GM23338 (cell line): ENCODE measurements at regions not wholly inside any gene's neighbourhood (a gene's known extent, or its start where the extent isn't known, plus 50 kb on each side); places are given as distances from the start of the nearest gene placed in this dataset.
"Not testable (repeated sequence)": the region's sequence is repeated elsewhere in the genome, so short reads cannot be mapped to it uniquely, and the experiment has no call there.

ENCODE experiments used
- ATAC-seq: fragments of 200-7000 bp; cut with Tn5 transposase; 3 replicates; pipeline ENCODE4 v1.9.1; 2020
- DNase-seq: peaks from one replicate; pipeline ENCODE4 v3.0.0-alpha.2; 2015; ENCODE audit warnings: low spot score
- H2AFZ ChIP-seq: fragments of 200-600 bp; sonication (generic); 2 replicates; pipeline ENCODE4 v1.8.0; 2016; ENCODE audit warnings: antibody characterized with exemption, mild to moderate bottlenecking, moderate library complexity
- H3F3A ChIP-seq: fragments of 200-600 bp; sonication (generic); replicated peaks from 2 replicates; pipeline ENCODE4 v1.8.0; 2017; ENCODE audit warnings: antibody characterized with exemption, mixed run types, low read depth
- H3K27ac ChIP-seq: fragments of 200-600 bp; sonication (generic); 2 replicates; pipeline ENCODE4 v1.6.1; 2016; ENCODE audit warnings: low read depth
- H3K27me3 ChIP-seq: fragments of 200-600 bp; sonication (generic); 2 replicates; pipeline ENCODE4 v1.8.0; 2016; ENCODE audit warnings: mild to moderate bottlenecking, mixed run types, moderate library complexity; ENCODE audit not compliant: insufficient read depth
- H3K36me3 ChIP-seq: fragments of 200-600 bp; sonication (generic); 2 replicates; pipeline ENCODE4 v1.8.0; 2016; ENCODE audit warnings: mild to moderate bottlenecking; ENCODE audit not compliant: insufficient read depth
- H3K4me1 ChIP-seq: fragments of 200-600 bp; sonication (generic); 2 replicates; pipeline ENCODE4 v1.8.0; 2016; ENCODE audit warnings: mild to moderate bottlenecking, moderate library complexity; ENCODE audit not compliant: insufficient read depth
- H3K4me2 ChIP-seq: fragments of 200-600 bp; sonication (generic); 2 replicates; pipeline ENCODE4 v1.7.1; 2017; ENCODE audit warnings: mixed run types
- H3K4me3 ChIP-seq: fragments of 200-600 bp; sonication (generic); 2 replicates; pipeline ENCODE4 v1.6.1; 2016; ENCODE audit warnings: mixed run types
- H3K79me2 ChIP-seq: fragments of 200-600 bp; sonication (generic); replicated peaks from 2 replicates; pipeline ENCODE4 v1.8.0; 2017; ENCODE audit warnings: mild to moderate bottlenecking; ENCODE audit not compliant: insufficient read depth
- H3K9me2 ChIP-seq: fragments of 200-600 bp; sonication (generic); 2 replicates; pipeline ENCODE4 v1.8.0; 2017; ENCODE audit not compliant: insufficient read depth
- H4K20me1 ChIP-seq: fragments of 200-600 bp; sonication (generic); replicated peaks from 2 replicates; pipeline ENCODE4 v1.8.0; 2017; ENCODE audit warnings: mild to moderate bottlenecking; ENCODE audit not compliant: insufficient read depth
- H3K27ac Mint-ChIP-seq: 2 replicates; pipeline ENCODE4 v1.8.0; 2020; ENCODE audit warnings: inconsistent platforms, mild to moderate bottlenecking, moderate library complexity, mixed read lengths
- H3K27me3 Mint-ChIP-seq: 3 replicates; pipeline ENCODE4 v1.8.0; 2022; ENCODE audit warnings: low read depth, mild to moderate bottlenecking, moderate library complexity, mixed read lengths, inconsistent platforms; ENCODE audit not compliant: insufficient read depth, poor library complexity
- H3K36me3 Mint-ChIP-seq: 3 replicates; pipeline ENCODE4 v1.8.0; 2021; ENCODE audit warnings: low read depth, mild to moderate bottlenecking, inconsistent platforms, moderate library complexity, mixed read lengths
- H3K4me1 Mint-ChIP-seq: 3 replicates; pipeline ENCODE4 v1.8.0; 2020; ENCODE audit warnings: mild to moderate bottlenecking, inconsistent platforms, mixed read lengths
- H3K4me3 Mint-ChIP-seq: 3 replicates; pipeline ENCODE4 v1.8.0; 2021; ENCODE audit warnings: moderate library complexity, mild to moderate bottlenecking, inconsistent platforms, mixed read lengths
- H3K9me3 Mint-ChIP-seq: 3 replicates; pipeline ENCODE4 v1.8.0; 2020; ENCODE audit warnings: moderate library complexity, mild to moderate bottlenecking, inconsistent platforms, mixed read lengths
- CTCF ChIP-seq, 2 experiments: fragments of 200-600 bp in 1 of 2; sonication (generic) in 1 of 2; conservative IDR thresholded peaks; 2 replicates each; pipeline versions ENCODE4 v1.5.1 to v1.6.1; 2016 to 2017; ENCODE audit warnings: antibody characterized with exemption in 2 of 2, low read depth in 2 of 2, mild to moderate bottlenecking in 2 of 2, moderate library complexity in 1 of 2
- ETS1 ChIP-seq: IDR thresholded peaks from 2 replicates; pipeline ENCODE4 v1.6.1; 2016; ENCODE audit warnings: antibody characterized with exemption
- EZH2 ChIP-seq: fragments of 200-600 bp; sonication (generic); IDR thresholded peaks from one replicate; pipeline ENCODE4 v1.8.0; 2017; ENCODE audit warnings: antibody characterized with exemption, mild to moderate bottlenecking, low read depth; ENCODE audit not compliant: unreplicated experiment
- JUNB ChIP-seq: IDR thresholded peaks from one replicate; pipeline ENCODE4 v1.6.1; 2016; ENCODE audit warnings: antibody characterized with exemption; ENCODE audit not compliant: unreplicated experiment
- NANOG ChIP-seq: IDR thresholded peaks from 2 replicates; pipeline ENCODE4 v1.6.1; 2016; ENCODE audit warnings: antibody characterized with exemption, borderline replicate concordance
- REST ChIP-seq: IDR thresholded peaks from one replicate; pipeline ENCODE4 v1.6.1; 2018; ENCODE audit warnings: antibody characterized with exemption; ENCODE audit not compliant: unreplicated experiment
- STAT1 ChIP-seq: IDR thresholded peaks from one replicate; pipeline ENCODE4 v1.6.1; 2016; ENCODE audit warnings: antibody characterized with exemption; ENCODE audit not compliant: unreplicated experiment

- TF ChIP-seq REST = no peak
- TF ChIP-seq ETS1 = no peak
- TF ChIP-seq CTCF (conservative IDR thresholded peaks at IDR 0.05; ENCODE audit: low read depth in 2 of 2) = no peak
- TF ChIP-seq STAT1 = no peak
- no peak for TF ChIP-seq JUNB
- TF ChIP-seq NANOG = no peak
- TF ChIP-seq EZH2 = no peak
Measured at GRCh38 chr1:194618101-194618500, 1431.7 kb upstream of the B3GALT2 start (continued).

GRCh38 chr1:194617272-194617671, 1430.9 kb upstream of the B3GALT2 start:
- not testable (repeated sequence) for H3K27me3 ChIP-seq, H3F3A ChIP-seq, DNase-seq, ATAC-seq, H3K27ac Mint-ChIP-seq, H3K27ac ChIP-seq, H3K36me3 Mint-ChIP-seq, H3K4me1 ChIP-seq, H3K4me3 Mint-ChIP-seq, H3K79me2 ChIP-seq, H3K4me1 Mint-ChIP-seq, H3K4me2 ChIP-seq, H3K36me3 ChIP-seq, H3K27me3 Mint-ChIP-seq, H3K9me3 Mint-ChIP-seq, H4K20me1 ChIP-seq, H3K9me2 ChIP-seq, H2AFZ ChIP-seq, H3K4me3 ChIP-seq

- TF ChIP-seq CTCF (conservative IDR thresholded peaks at IDR 0.05; ENCODE audit: low read depth in 2 of 2) = no peak
- H3K27me3 ChIP-seq = no peaks in the 10 kb centered on the region
- H3K4me1 ChIP-seq = no peaks in the 10 kb centered on the region
- H3K4me1 Mint-ChIP-seq = no peaks in the 10 kb centered on the region
- H3K9me2 ChIP-seq = no peaks in the 10 kb centered on the region
- H4K20me1 ChIP-seq = no peaks in the 10 kb centered on the region
- DNase-seq (no peak), ATAC-seq (no peak)
- peaks cover 10% of the 10 kb centered on the region; the same call in 1 of the 3 replicates for H3K9me3 Mint-ChIP-seq
- no peak overlapping the region for H3K4me3 Mint-ChIP-seq
- H3K36me3 ChIP-seq = no peaks in the 10 kb centered on the region
- no peak overlapping the region for H2AFZ ChIP-seq
- no peaks in the 10 kb centered on the region for H3F3A ChIP-seq
- H3K4me3 ChIP-seq = no peak overlapping the region
- H3K27ac Mint-ChIP-seq = no peak overlapping the region
- 0 out of 3 replicates have a peak, but pooled peaks cover 4% of the 10 kb centered on the region for H3K36me3 Mint-ChIP-seq
- no peak overlapping the region for H3K27ac ChIP-seq
- no peak overlapping the region for H3K4me2 ChIP-seq
- H3K79me2 ChIP-seq = no peaks in the 10 kb centered on the region
- H3K27me3 Mint-ChIP-seq = no peaks in the 10 kb centered on the region
Measured at GRCh38 chr1:194616835-194617234, 1430.4 kb upstream of the B3GALT2 start.
